ENCODE measurements at regions not wholly inside any gene's neighbourhood (a gene's known extent, or its start where the extent isn't known, plus 50 kb on each side); places are given as distances from the start of the nearest gene placed in this dataset.

DNA sequence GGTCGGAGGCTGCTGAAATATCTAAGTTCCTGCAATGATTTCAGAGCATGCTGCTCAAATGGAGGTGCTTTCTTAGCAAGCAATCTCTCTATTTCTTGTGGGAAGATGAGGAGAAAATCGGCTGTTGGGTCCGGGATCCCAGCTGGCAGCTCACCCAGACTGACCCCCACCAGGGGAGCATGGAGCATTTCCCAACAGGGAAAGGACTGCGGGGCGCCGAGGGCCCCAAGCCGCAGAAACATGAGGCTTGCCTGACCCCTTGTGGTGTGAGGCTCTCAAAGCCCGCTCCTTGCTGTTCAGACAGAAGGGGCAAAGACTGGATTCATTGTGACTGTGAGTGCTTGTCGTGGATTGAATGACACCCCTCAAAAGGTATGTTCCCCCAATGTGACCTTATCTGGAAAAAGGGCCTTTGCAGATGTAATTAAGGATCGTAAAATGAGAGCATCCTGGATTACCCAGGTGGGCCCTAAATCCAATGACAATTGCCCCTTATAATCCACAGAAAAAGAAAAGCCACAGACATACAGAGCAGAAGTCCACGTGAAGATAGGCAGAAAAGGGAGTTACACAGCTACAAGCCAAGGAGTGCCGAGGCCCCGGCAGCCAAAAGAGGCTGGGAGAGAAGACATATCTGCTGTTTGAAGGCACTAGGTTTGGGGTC is 116.3 kb upstream of the VASH1 start:
- TF ChIP-seq TCF7L2 (IDR thresholded peaks at IDR 0.05; ENCODE audit: borderline replicate concordance, extremely low read depth, insufficient read depth, insufficient read length) (no peak), ZFX (IDR thresholded peaks at IDR 0.05) (no peak), SRF (IDR thresholded peaks at IDR 0.05; ENCODE audit: low read depth) (no peak), EZH2 (IDR thresholded peaks at IDR 0.05) (no peak)
- TF ChIP-seq, protein P1, sequence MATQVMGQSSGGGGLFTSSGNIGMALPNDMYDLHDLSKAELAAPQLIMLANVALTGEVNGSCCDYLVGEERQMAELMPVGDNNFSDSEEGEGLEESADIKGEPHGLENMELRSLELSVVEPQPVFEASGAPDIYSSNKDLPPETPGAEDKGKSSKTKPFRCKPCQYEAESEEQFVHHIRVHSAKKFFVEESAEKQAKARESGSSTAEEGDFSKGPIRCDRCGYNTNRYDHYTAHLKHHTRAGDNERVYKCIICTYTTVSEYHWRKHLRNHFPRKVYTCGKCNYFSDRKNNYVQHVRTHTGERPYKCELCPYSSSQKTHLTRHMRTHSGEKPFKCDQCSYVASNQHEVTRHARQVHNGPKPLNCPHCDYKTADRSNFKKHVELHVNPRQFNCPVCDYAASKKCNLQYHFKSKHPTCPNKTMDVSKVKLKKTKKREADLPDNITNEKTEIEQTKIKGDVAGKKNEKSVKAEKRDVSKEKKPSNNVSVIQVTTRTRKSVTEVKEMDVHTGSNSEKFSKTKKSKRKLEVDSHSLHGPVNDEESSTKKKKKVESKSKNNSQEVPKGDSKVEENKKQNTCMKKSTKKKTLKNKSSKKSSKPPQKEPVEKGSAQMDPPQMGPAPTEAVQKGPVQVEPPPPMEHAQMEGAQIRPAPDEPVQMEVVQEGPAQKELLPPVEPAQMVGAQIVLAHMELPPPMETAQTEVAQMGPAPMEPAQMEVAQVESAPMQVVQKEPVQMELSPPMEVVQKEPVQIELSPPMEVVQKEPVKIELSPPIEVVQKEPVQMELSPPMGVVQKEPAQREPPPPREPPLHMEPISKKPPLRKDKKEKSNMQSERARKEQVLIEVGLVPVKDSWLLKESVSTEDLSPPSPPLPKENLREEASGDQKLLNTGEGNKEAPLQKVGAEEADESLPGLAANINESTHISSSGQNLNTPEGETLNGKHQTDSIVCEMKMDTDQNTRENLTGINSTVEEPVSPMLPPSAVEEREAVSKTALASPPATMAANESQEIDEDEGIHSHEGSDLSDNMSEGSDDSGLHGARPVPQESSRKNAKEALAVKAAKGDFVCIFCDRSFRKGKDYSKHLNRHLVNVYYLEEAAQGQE (IDR thresholded peaks at IDR 0.05; ENCODE audit: low read depth): no peak
